IMR-90 (cell line): ENCODE measurements at regions not wholly inside any gene's neighbourhood (a gene's known extent, or its start where the extent isn't known, plus 50 kb on each side); places are given as distances from the start of the nearest gene placed in this dataset.

Experiments used
- BHLHE40 ChIP-seq: fragments of 150-350 bp; IDR thresholded peaks from 2 replicates; pipeline ENCODE4 v1.6.1; 2016; ENCODE audit warnings: mild to moderate bottlenecking, low read depth, low read length
- CEBPB ChIP-seq: IDR thresholded peaks from 2 replicates; pipeline ENCODE4 v1.6.1; 2012; ENCODE audit warnings: low read depth, low read length, improper control_type of control experiment
- CTCF ChIP-seq: conservative IDR thresholded peaks from 2 replicates; pipeline ENCODE4 v1.5.1; 2012; ENCODE audit warnings: mild to moderate bottlenecking, low read depth, low read length, improper control_type of control experiment
- ELK1 ChIP-seq: fragments of 150-350 bp; IDR thresholded peaks from 2 replicates; pipeline ENCODE4 v1.6.1; 2016; ENCODE audit warnings: low read depth, mild to moderate bottlenecking, low read length, moderate library complexity, borderline replicate concordance
- FOS ChIP-seq: fragments of 150-350 bp; IDR thresholded peaks from 2 replicates; pipeline ENCODE4 v1.6.1; 2016; ENCODE audit warnings: low read depth, low read length
- MAFK ChIP-seq: IDR thresholded peaks from 2 replicates; pipeline ENCODE4 v1.6.1; 2012; ENCODE audit warnings: low read depth, low read length, improper control_type of control experiment
- MXI1 ChIP-seq: IDR thresholded peaks from 2 replicates; pipeline ENCODE4 v1.6.1; 2012; ENCODE audit warnings: low read depth, mild to moderate bottlenecking, low read length, moderate library complexity, borderline replicate concordance
- POLR2A ChIP-seq: IDR thresholded peaks from 2 replicates; pipeline ENCODE4 v1.6.1; 2012; ENCODE audit warnings: mild to moderate bottlenecking, low read depth, low read length
- RCOR1 ChIP-seq: IDR thresholded peaks from 2 replicates; pipeline ENCODE4 v1.6.1; 2012; ENCODE audit warnings: mild to moderate bottlenecking, low read length, improper control_type of control experiment; ENCODE audit not compliant: insufficient replicate concordance

GRCh38 chr19:29873801-29874575 is 62.2 kb downstream of the CCNE1 start:
- no peak for TF ChIP-seq CTCF
- TF ChIP-seq MXI1: no peak
- no peak for TF ChIP-seq FOS
- no peak for TF ChIP-seq CEBPB
- no peak for TF ChIP-seq MAFK
- TF ChIP-seq POLR2A: no peak
- no peak for TF ChIP-seq ELK1
- no peak for TF ChIP-seq RCOR1
- no peak for TF ChIP-seq BHLHE40
